ENCODE measurements at regions not wholly inside any gene's neighbourhood (a gene's known extent, or its start where the extent isn't known, plus 50 kb on each side); places are given as distances from the start of the nearest gene placed in this dataset.

- no peaks in the 10 kb centered on the region for H3K27me3 ChIP-seq
- H3K4me3 ChIP-seq: no peak overlapping the region
- TF ChIP-seq CTCF (IDR thresholded peaks at IDR 0.05) (peak; percentile 45 to 85 (median 64)), POLR2A (IDR thresholded peaks at IDR 0.05) (no peak), EP300 (IDR thresholded peaks at IDR 0.05) (no peak)
- H3K9me3 ChIP-seq: no peaks in the 10 kb centered on the region
- H3K4me1 ChIP-seq (ENCODE audit: insufficient read depth): no peaks in the 10 kb centered on the region
- WGBS, 3 donors: 39% methylated on average over 7 of the region's 7 CpGs
- H3K36me3 ChIP-seq: no peaks in the 10 kb centered on the region
- intact Hi-C loops (cut with DNase I): loop anchor here in 3 of 4 donors (5.0 to 10.0 kb wide), 2 partner anchors 347 to 350 kb away; no protein-coding TSS in a partner anchor
- peak in 4 of 5 donors; percentile 25 to 49 (median 45) for DNase-seq
- H3K27ac ChIP-seq: no peak overlapping the region
Observed at GRCh38 chr16:77584205-77584859, 138.0 kb upstream of the NUDT7 start.

- Histone ChIP-seq H3K36me3 (no peaks in the 10 kb centered on the region), H3K4me3 (no peak overlapping the region), H3K27me3 (no peaks in the 10 kb centered on the region), H3K4me1 (ENCODE audit: insufficient read depth) (no peaks in the 10 kb centered on the region), H3K9me3 (no peaks in the 10 kb centered on the region), H3K27ac (no peak overlapping the region)
- no peak for DNase-seq
- TF ChIP-seq POLR2A (IDR thresholded peaks at IDR 0.05): no peak
- TF ChIP-seq EP300 (IDR thresholded peaks at IDR 0.05): no peak
- TF ChIP-seq CTCF (IDR thresholded peaks at IDR 0.05): no peak
- 75 to 83% (median 78%) methylated on average over 16 of the region's 16 CpGs for WGBS, 3 donors
- intact Hi-C loops (cut with DNase I): loop anchor here in 2 of 4 donors (5.0 to 10.0 kb wide), 2 partner anchors 348 to 351 kb away; no protein-coding TSS in a partner anchor
Observed at GRCh38 chr16:77585379-77586251, 136.7 kb upstream of the NUDT7 start.

- Histone ChIP-seq H3K36me3 (no peaks in the 10 kb centered on the region), H3K4me3 (no peak overlapping the region), H3K4me1 (ENCODE audit: insufficient read depth) (no peaks in the 10 kb centered on the region), H3K9me3 (no peaks in the 10 kb centered on the region), H3K27ac (no peak overlapping the region), H3K27me3 (no peaks in the 10 kb centered on the region)
- intact Hi-C loops (cut with DNase I): loop anchor here in 2 of 4 donors (5.0 to 10.0 kb wide), 2 partner anchors 351 to 354 kb away; no protein-coding TSS in a partner anchor
- 66 to 74% (median 72%) methylated on average over 3 of the region's 3 CpGs for WGBS, 3 donors
- DNase-seq: no peak
- TF ChIP-seq CTCF (IDR thresholded peaks at IDR 0.05) (no peak), POLR2A (IDR thresholded peaks at IDR 0.05) (no peak), EP300 (IDR thresholded peaks at IDR 0.05) (no peak)
Observed at GRCh38 chr16:77588389-77588788, 133.9 kb upstream of the NUDT7 start.

GRCh38 chr16:77589071-77589765, 133.1 kb upstream of the NUDT7 start:
- TF ChIP-seq POLR2A (IDR thresholded peaks at IDR 0.05) (no peak), EP300 (IDR thresholded peaks at IDR 0.05) (no peak), CTCF (IDR thresholded peaks at IDR 0.05) (no peak)
- H3K4me1 ChIP-seq (ENCODE audit: insufficient read depth): no peaks in the 10 kb centered on the region
- DNase-seq: no peak
- H3K27me3 ChIP-seq: no peaks in the 10 kb centered on the region
- no peaks in the 10 kb centered on the region for H3K9me3 ChIP-seq
- intact Hi-C loops (cut with DNase I): loop anchor here in 2 of 4 donors (5.0 to 10.0 kb wide), 2 partner anchors 352 to 354 kb away; no protein-coding TSS in a partner anchor
- H3K36me3 ChIP-seq: no peaks in the 10 kb centered on the region
- no peak overlapping the region for H3K27ac ChIP-seq
- 78 to 88% (median 85%) methylated on average over 10 of the region's 10 CpGs for WGBS, 3 donors
- H3K4me3 ChIP-seq: no peak overlapping the region
